Nephron (organoid): ENCODE measurements at regions not wholly inside any gene's neighbourhood (a gene's known extent, or its start where the extent isn't known, plus 50 kb on each side); places are given as distances from the start of the nearest gene placed in this dataset.

Experiments
- H3K27ac Mint-ChIP-seq, 3 experiments: 2 replicates each; pipeline ENCODE4 v1.8.0; 2020; ENCODE audit warnings: mixed read lengths in 3 of 3, mild to moderate bottlenecking in 2 of 3, moderate library complexity in 1 of 3
- H3K27me3 Mint-ChIP-seq: 2 replicates; pipeline ENCODE4 v1.8.0; 2021; ENCODE audit warnings: low read depth, mild to moderate bottlenecking, moderate library complexity, mixed read lengths
- H3K36me3 Mint-ChIP-seq: 2 replicates; pipeline ENCODE4 v1.8.0; 2020; ENCODE audit warnings: low read depth, mixed read lengths
- H3K4me1 Mint-ChIP-seq: 2 replicates; pipeline ENCODE4 v1.8.0; 2020; ENCODE audit warnings: mixed read lengths
- H3K4me3 Mint-ChIP-seq, 3 experiments: 2 replicates each; pipeline ENCODE4 v1.8.0; 2020; ENCODE audit warnings: mild to moderate bottlenecking in 3 of 3, mixed read lengths in 3 of 3, moderate library complexity in 2 of 3
- H3K9me3 Mint-ChIP-seq: 2 replicates; pipeline ENCODE4 v1.8.0; 2020; ENCODE audit warnings: mixed read lengths
- CTCF ChIP-seq, 3 experiments: fragments of 200-600 bp; sonication (generic); IDR thresholded peaks; one replicate each; pipeline ENCODE4 v1.5.0; 2021; ENCODE audit warnings: antibody characterized with exemption in 3 of 3; ENCODE audit not compliant: unreplicated experiment in 3 of 3

GRCh38 chr22:27298332-27298731 lies 503.2 kb downstream of the MN1 start:
- H3K9me3 Mint-ChIP-seq: no peaks in the 10 kb centered on the region
- H3K4me1 Mint-ChIP-seq: peaks cover 63% of the 10 kb centered on the region
- no peaks in the 10 kb centered on the region for H3K36me3 Mint-ChIP-seq
- TF ChIP-seq CTCF (IDR thresholded peaks at IDR 0.05; ENCODE audit: unreplicated experiment in 3 of 3): no peak
- H3K27ac Mint-ChIP-seq: peak overlapping the region; percentile 92 to 97 (median 95)
- peaks cover 46% of the 10 kb centered on the region for H3K27me3 Mint-ChIP-seq
- H3K4me3 Mint-ChIP-seq: peak overlapping the region in 2 of 3 experiments; percentile 67 to 79

GRCh38 chr22:27298742-27299141 lies 502.8 kb downstream of the MN1 start:
- H3K4me3 Mint-ChIP-seq: peak overlapping the region; percentile 67 to 79 (median 73)
- H3K36me3 Mint-ChIP-seq: no peaks in the 10 kb centered on the region
- H3K9me3 Mint-ChIP-seq: no peaks in the 10 kb centered on the region
- H3K4me1 Mint-ChIP-seq: peaks cover 63% of the 10 kb centered on the region
- H3K27ac Mint-ChIP-seq: peak overlapping the region; percentile 92 to 97 (median 95)
- peaks cover 46% of the 10 kb centered on the region for H3K27me3 Mint-ChIP-seq
- TF ChIP-seq CTCF (IDR thresholded peaks at IDR 0.05; ENCODE audit: unreplicated experiment in 3 of 3): no peak

- no peak for TF ChIP-seq CTCF (IDR thresholded peaks at IDR 0.05; ENCODE audit: unreplicated experiment in 3 of 3)
- H3K4me3 Mint-ChIP-seq: peak overlapping the region; percentile 67 to 79 (median 73)
- peaks cover 52% of the 10 kb centered on the region for H3K27me3 Mint-ChIP-seq
- no peaks in the 10 kb centered on the region for H3K36me3 Mint-ChIP-seq
- no peaks in the 10 kb centered on the region for H3K9me3 Mint-ChIP-seq
- peak overlapping the region; percentile 92 to 97 (median 95) for H3K27ac Mint-ChIP-seq
- peaks cover 58% of the 10 kb centered on the region for H3K4me1 Mint-ChIP-seq
Observed at GRCh38 chr22:27299181-27300085, 502.1 kb downstream of the MN1 start.

- Mint-ChIP-seq H3K4me1 (peaks cover 51% of the 10 kb centered on the region), H3K9me3 (no peaks in the 10 kb centered on the region), H3K36me3 (no peaks in the 10 kb centered on the region), H3K27ac (peak overlapping the region in 2 of 3 experiments; percentile 69 to 95), H3K4me3 (peak overlapping the region in 1 of 3 experiments; percentile 50), H3K27me3 (peaks cover 47% of the 10 kb centered on the region)
- no peak for TF ChIP-seq CTCF (IDR thresholded peaks at IDR 0.05; ENCODE audit: unreplicated experiment in 3 of 3)
Observed at GRCh38 chr22:27300536-27301285, 500.8 kb downstream of the MN1 start.

- Mint-ChIP-seq H3K36me3 (no peaks in the 10 kb centered on the region), H3K4me3 (no peak overlapping the region), H3K9me3 (no peaks in the 10 kb centered on the region), H3K27me3 (peaks cover 35% of the 10 kb centered on the region), H3K4me1 (peaks cover 46% of the 10 kb centered on the region), H3K27ac (peak overlapping the region in 2 of 3 experiments; percentile 27 to 73)
- TF ChIP-seq CTCF (IDR thresholded peaks at IDR 0.05; ENCODE audit: unreplicated experiment in 3 of 3): no peak
Observed at GRCh38 chr22:27302501-27302900, 499.1 kb downstream of the MN1 start.
